CD4-positive, CD25-positive, alpha-beta regulatory T cell (primary cell): ENCODE measurements at regions not wholly inside any gene's neighbourhood (a gene's known extent, or its start where the extent isn't known, plus 50 kb on each side); places are given as distances from the start of the nearest gene placed in this dataset.

ENCODE experiments used
- ATAC-seq, 2 donors: fragments of 150-1000 bp; cut with Tn5 transposase; one replicate each; pipeline ENCODE4 v1.10.0; 2021; ENCODE audit warnings: low read depth in 2 of 2, moderate number of reproducible peaks in 2 of 2, moderate library complexity in 1 of 2
- DNase-seq, 3 donors: peaks; one replicate each; pipeline versions ENCODE4 v3.0.0 to v3.0.0-alpha.2; 2012 to 2022; ENCODE audit warnings: mixed read lengths in 1 of 3
- H3K27ac ChIP-seq: one replicate; pipeline ENCODE4 v1.7.0; 2013; ENCODE audit warnings: mild to moderate bottlenecking, low read length; ENCODE audit not compliant: insufficient read depth, poor library complexity, severe bottlenecking
- H3K27me3 ChIP-seq: one replicate; pipeline ENCODE4 v1.7.0; 2013; ENCODE audit warnings: low read length; ENCODE audit not compliant: control insufficient read depth, insufficient read depth
- H3K36me3 ChIP-seq: one replicate; pipeline ENCODE4 v1.7.0; 2013; ENCODE audit warnings: mild to moderate bottlenecking, low read length, moderate library complexity; ENCODE audit not compliant: control insufficient read depth, insufficient read depth
- H3K4me1 ChIP-seq: 2 replicates; pipeline ENCODE4 v1.7.0; 2013; ENCODE audit warnings: mild to moderate bottlenecking, low read length; ENCODE audit not compliant: insufficient read depth, control insufficient read depth, poor library complexity, severe bottlenecking
- H3K4me3 ChIP-seq: one replicate; pipeline ENCODE4 v1.7.0; 2013; ENCODE audit warnings: low read depth, mild to moderate bottlenecking, low read length, moderate library complexity
- H3K9me3 ChIP-seq, 2 experiments: 1 replicate in 1 of 2; 2 replicates in 1 of 2; pipeline ENCODE4 v1.7.0; 2013; ENCODE audit warnings: low read length in 2 of 2, mild to moderate bottlenecking in 1 of 2, moderate library complexity in 1 of 2; ENCODE audit not compliant: control insufficient read depth in 2 of 2
- H3K27ac Mint-ChIP-seq, 3 donors: one replicate each; pipeline ENCODE4 v1.8.0; 2020 to 2022; ENCODE audit warnings: mild to moderate bottlenecking in 3 of 3, mixed read lengths in 3 of 3, moderate library complexity in 2 of 3
- H3K27me3 Mint-ChIP-seq: one replicate; pipeline ENCODE4 v1.8.0; 2022; ENCODE audit warnings: mild to moderate bottlenecking, mixed read lengths
- H3K36me3 Mint-ChIP-seq: one replicate; pipeline ENCODE4 v1.8.0; 2020; ENCODE audit warnings: mixed read lengths
- H3K4me1 Mint-ChIP-seq, 4 donors: one replicate each; pipeline ENCODE4 v1.8.0; 2020 to 2022; ENCODE audit warnings: mixed read lengths in 4 of 4, mild to moderate bottlenecking in 1 of 4
- H3K4me3 Mint-ChIP-seq, 4 donors: one replicate each; pipeline ENCODE4 v1.8.0; 2020 to 2022; ENCODE audit warnings: mild to moderate bottlenecking in 4 of 4, mixed read lengths in 4 of 4, moderate library complexity in 3 of 4
- H3K9me3 Mint-ChIP-seq, 7 donors: one replicate each; pipeline ENCODE4 v1.8.0; 2020 to 2022; ENCODE audit warnings: mixed read lengths in 7 of 7, mild to moderate bottlenecking in 3 of 7, moderate library complexity in 2 of 7

DNA sequence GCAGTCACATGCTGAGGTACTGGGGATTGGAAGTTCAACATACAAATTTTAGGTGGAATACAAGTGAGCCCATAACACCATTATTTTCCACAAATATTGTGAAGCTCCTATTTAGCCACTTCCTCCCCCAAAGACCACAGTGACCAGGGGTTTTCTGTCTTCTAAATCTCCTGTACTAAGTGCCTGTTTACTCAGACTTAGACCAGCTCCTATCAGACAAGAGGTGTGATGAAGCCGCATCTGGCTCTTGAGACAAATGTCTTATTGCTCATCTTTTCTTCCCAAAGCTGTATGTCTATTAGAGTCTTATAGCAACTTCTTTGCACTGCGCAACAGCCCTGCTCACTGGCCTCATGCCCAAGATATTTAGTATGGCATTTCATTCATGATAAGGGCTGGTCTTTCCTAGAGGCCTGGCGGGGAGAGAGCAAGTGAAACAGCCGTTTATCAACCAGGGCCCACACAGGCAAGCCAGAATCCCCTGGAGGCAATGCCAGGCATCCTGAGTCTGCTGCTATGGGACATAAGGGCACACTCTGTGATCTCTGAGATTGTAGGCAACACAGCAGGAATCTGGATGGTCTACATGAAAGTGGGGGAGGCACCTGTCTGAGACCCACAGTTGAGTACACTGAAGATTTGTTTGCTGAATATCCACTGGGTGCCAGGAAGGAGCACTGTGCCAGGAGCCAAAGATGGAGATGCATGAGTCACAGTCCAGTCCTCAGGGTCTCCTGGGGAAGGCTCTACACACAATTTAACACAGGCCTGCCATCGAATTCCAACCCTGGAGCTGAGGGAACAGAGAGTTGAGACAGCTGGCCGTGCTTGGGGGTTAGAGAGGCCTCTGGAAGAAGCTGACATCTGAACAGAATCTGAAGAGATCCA lies 78.5 kb upstream of the NCAM1 start:
- Histone ChIP-seq H3K4me1 (no peaks in the 10 kb centered on the region), H3K4me3 (no peak overlapping the region), H3K27ac (no peak overlapping the region), H3K27me3 (no peaks in the 10 kb centered on the region), H3K9me3 (no peaks in the 10 kb centered on the region), H3K36me3 (no peaks in the 10 kb centered on the region)
- no peaks in the 10 kb centered on the region for H3K4me1 Mint-ChIP-seq
- peaks cover 0 to 1% (median 0%) of the 10 kb centered on the region in 7 donors for H3K9me3 Mint-ChIP-seq
- H3K36me3 Mint-ChIP-seq = no peaks in the 10 kb centered on the region
- DNase-seq (no peak), ATAC-seq (no peak)
- no peaks in the 10 kb centered on the region for H3K27me3 Mint-ChIP-seq
- no peak overlapping the region for H3K4me3 Mint-ChIP-seq
- H3K27ac Mint-ChIP-seq = no peak overlapping the region

DNA sequence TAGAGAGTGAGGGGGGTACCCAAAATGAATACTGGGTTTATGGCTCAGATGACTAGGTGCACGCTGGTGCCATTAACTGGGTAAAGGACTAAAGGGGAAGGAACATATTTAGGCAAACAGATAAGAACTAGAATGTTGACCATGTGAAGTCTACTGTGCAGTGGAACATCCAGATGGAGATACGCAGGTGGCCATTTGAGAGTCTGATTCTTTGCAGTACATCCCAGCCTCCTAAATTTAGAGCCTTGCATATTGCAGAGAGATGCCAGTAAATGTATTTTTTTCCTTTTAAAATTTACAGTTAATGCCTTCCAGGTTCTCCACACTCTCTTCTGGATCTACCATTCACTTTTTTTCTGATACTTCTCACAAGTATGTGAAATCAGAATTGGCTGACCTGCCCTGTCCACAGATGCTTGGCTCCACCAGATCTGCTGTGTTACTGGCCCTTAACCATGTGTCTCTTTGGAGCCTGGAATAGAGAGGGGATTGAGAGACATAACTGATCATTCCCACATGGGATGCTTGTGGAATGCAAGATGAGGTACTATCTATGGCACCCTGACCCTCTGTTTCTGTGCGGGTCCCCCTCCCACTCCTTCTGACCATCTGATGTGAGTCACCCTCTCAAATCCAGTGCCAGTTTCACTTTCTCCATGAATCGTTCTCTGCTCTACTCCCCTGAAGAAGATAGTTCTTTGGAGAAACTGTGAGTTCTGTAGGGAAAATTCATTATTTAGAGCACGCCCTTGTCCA lies 77.0 kb upstream of the NCAM1 start:
- no peak overlapping the region for H3K4me3 ChIP-seq
- Mint-ChIP-seq H3K27me3 (no peaks in the 10 kb centered on the region), H3K4me1 (no peaks in the 10 kb centered on the region), H3K36me3 (no peaks in the 10 kb centered on the region), H3K4me3 (no peak overlapping the region), H3K27ac (no peak overlapping the region), H3K9me3 (peaks cover 0 to 1% (median 0%) of the 10 kb centered on the region in 7 donors)
- H3K27me3 ChIP-seq = no peaks in the 10 kb centered on the region
- H3K36me3 ChIP-seq = no peaks in the 10 kb centered on the region
- no peaks in the 10 kb centered on the region for H3K9me3 ChIP-seq
- DNase-seq = no peak
- H3K4me1 ChIP-seq = no peaks in the 10 kb centered on the region
- no peak overlapping the region for H3K27ac ChIP-seq
- no peak for ATAC-seq

DNA sequence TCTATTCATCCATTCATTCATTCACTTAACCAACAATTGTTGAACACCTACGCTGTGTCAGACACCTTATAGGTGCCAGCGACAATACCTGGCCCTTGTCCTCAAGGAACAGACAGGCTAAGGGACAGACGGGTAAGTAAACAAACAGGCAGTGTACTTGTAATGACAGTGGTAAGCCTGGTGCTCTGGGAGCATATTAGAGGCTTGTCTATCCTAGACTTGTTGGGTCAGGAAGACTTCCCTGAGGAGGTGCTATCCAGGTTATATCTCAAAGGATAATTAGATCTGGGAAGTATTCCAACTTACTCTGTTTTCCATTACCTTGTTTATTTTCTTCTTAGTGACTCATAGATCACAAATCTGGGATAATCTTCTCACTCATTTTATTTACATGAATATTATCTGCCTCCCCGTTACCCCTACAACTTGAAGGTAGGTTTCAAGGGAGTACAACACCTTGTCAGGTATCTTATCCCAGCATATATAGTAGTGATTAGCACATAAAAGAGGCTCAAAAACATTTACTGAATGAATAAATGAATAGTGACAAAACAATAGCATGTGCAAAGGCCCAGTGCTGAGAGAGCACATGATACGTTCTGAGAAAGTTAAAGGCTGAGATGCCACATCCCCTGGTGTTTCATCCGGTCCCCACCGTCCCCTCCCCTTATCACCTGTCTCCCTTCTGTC lies 75.3 kb upstream of the NCAM1 start:
- no peaks in the 10 kb centered on the region for H3K27me3 ChIP-seq
- Mint-ChIP-seq H3K4me3 (no peak overlapping the region), H3K9me3 (peaks cover 0 to 1% (median 0%) of the 10 kb centered on the region in 7 donors), H3K27ac (no peak overlapping the region), H3K27me3 (no peaks in the 10 kb centered on the region), H3K36me3 (no peaks in the 10 kb centered on the region), H3K4me1 (no peaks in the 10 kb centered on the region)
- no peak overlapping the region for H3K27ac ChIP-seq
- DNase-seq (no peak), ATAC-seq (no peak)
- H3K4me3 ChIP-seq = no peak overlapping the region
- no peaks in the 10 kb centered on the region for H3K9me3 ChIP-seq
- H3K36me3 ChIP-seq = no peaks in the 10 kb centered on the region
- H3K4me1 ChIP-seq = no peaks in the 10 kb centered on the region

DNA sequence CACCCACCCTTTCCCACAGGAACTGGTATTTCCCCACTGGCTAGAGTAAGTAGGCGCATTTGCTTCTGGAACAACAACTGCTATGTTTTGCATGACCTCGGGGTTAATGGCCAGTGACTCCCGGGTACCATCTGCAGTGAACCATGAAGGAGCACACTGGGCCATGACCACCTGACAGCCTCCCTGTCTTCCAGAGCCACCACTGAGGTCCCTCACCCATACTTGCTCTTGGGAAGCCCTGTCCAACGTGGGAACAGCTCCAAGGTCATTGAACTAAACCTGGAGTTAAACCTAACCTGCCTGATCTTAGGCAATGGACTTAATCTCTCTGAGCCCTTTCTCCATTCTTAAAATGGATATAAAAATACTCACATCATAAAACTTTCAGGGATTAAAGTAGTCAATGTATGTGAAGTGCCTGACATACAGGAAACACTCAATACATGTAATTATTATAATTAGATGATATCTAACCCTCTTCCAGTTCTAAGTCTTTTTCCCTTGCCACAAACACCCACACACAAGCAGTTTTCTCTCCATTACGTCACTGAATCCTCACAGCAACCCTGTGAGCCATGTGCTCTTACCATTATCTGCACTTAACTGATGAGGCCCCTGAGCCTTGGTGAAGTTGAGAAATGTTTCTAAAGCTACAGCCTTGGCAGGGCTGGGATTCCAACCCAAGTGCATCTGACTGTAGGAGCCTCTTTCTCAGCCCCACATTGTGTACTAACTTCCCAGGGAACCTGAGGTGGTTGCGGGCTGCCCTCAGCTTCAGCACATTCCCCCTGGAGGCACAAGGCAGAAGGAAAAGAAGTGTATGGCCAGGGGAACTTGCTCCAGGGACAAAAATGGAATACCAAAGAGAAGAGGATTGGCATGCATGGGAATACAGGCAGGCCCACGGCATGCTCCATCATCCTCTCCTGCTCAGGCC lies 74.5 kb upstream of the NCAM1 start:
- H3K9me3 ChIP-seq = no peaks in the 10 kb centered on the region
- DNase-seq (no peak), ATAC-seq (no peak)
- no peaks in the 10 kb centered on the region for H3K4me1 ChIP-seq
- H3K27me3 ChIP-seq = no peaks in the 10 kb centered on the region
- no peak overlapping the region for H3K27ac ChIP-seq
- Mint-ChIP-seq H3K4me1 (no peaks in the 10 kb centered on the region), H3K36me3 (no peaks in the 10 kb centered on the region), H3K9me3 (peaks cover 0 to 1% (median 0%) of the 10 kb centered on the region in 7 donors), H3K4me3 (no peak overlapping the region), H3K27me3 (no peaks in the 10 kb centered on the region), H3K27ac (no peak overlapping the region)
- no peak overlapping the region for H3K4me3 ChIP-seq
- H3K36me3 ChIP-seq = no peaks in the 10 kb centered on the region

DNA sequence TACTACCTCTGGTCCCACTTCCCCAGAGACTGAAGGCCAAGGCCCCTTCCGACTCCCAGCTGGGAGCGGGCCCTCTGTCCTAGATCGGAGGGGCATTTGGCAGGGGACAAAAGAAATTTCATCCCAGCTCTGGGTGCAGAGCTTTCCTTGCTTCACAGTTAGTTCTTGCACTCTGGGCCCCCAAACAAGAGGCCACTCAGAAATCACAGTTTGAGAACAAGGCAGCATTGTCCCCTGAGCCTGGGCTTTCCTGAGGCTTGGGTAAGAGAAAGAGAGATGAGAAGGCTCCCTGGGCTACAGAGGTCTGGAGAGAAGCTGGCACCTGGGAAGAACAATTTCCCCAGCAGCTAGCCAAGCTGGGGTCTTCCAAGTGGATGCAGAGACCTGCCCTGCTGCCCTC lies 71.8 kb upstream of the NCAM1 start:
- no peaks in the 10 kb centered on the region for H3K36me3 Mint-ChIP-seq
- H3K4me1 Mint-ChIP-seq = no peaks in the 10 kb centered on the region
- no peaks in the 10 kb centered on the region for H3K9me3 ChIP-seq
- DNase-seq (no peak), ATAC-seq (no peak)
- H3K36me3 ChIP-seq = no peaks in the 10 kb centered on the region
- no peak overlapping the region for H3K4me3 ChIP-seq
- no peak overlapping the region for H3K4me3 Mint-ChIP-seq
- no peak overlapping the region for H3K27ac Mint-ChIP-seq
- no peak overlapping the region for H3K27ac ChIP-seq
- no peaks in the 10 kb centered on the region for H3K4me1 ChIP-seq
- H3K9me3 Mint-ChIP-seq = peaks cover 0 to 1% (median 0%) of the 10 kb centered on the region in 7 donors
- H3K27me3 ChIP-seq = no peaks in the 10 kb centered on the region
- peaks cover 6% of the 10 kb centered on the region for H3K27me3 Mint-ChIP-seq

DNA sequence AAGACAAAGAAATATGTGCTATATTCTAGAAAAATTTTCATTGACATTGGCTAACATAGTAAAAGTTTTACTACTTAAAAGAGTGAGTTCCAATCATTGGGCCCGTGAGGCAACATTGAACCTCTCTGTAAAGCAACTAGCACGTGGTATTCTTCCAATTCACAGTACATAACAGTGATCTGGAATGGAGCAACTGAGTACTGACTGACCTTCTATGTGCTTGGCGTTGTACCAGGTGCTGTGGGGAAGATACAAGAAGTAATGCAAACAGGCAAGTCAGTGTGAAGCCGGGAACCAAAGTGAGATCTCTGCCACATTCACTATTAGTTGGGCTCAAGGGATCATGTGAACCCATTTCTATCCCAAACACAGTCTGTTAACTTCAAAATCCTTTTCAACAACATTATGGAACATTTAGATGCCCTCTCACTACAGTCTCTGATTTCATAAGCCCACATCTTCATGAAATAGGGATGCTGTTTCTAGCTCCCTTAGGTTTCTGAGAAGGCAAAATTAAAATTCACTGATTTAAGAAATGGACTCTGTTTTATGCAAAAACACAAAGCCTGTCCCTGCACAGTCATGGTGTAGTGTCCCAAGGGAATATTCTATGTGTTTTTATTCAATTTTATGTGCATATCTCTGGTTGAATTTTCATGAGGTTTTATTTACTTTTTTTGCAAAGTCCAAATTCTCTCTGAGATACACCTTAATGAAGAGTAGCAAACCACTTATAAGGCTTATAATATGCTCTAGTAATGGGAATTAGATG lies 61.8 kb upstream of the NCAM1 start:
- Mint-ChIP-seq H3K9me3 (peaks cover 0 to 10% (median 0%) of the 10 kb centered on the region in 7 donors), H3K4me1 (no peaks in the 10 kb centered on the region), H3K27ac (no peak overlapping the region), H3K4me3 (no peak overlapping the region), H3K36me3 (no peaks in the 10 kb centered on the region), H3K27me3 (no peaks in the 10 kb centered on the region)
- DNase-seq = no peak
- Histone ChIP-seq H3K9me3 (no peaks in the 10 kb centered on the region), H3K27me3 (no peaks in the 10 kb centered on the region), H3K36me3 (no peaks in the 10 kb centered on the region), H3K4me3 (no peak overlapping the region), H3K27ac (no peak overlapping the region), H3K4me1 (no peaks in the 10 kb centered on the region)
- ATAC-seq = no peak
